NCI-H2029 treated with DMSO at 0.1 percent for 48 hours (cell line): ENCODE measurements at regions not wholly inside any gene's neighbourhood (a gene's known extent, or its start where the extent isn't known, plus 50 kb on each side); places are given as distances from the start of the nearest gene placed in this dataset.

Source experiments
- DNase-seq: peaks from one replicate; lab custom pipeline; 2025; lab: John Stamatoyannopoulos, UW

- DNase-seq = no peak
Observed at GRCh38 chr3:59580996-59581395, 531.2 kb upstream of the CFAP20DC start.

- DNase-seq = no peak
Observed at GRCh38 chr3:59580499-59580898, 530.7 kb upstream of the CFAP20DC start.

GRCh38 chr3:59578129-59578528 is 528.3 kb upstream of the CFAP20DC start:
- no peak for DNase-seq

GRCh38 chr3:59576606-59577005 is 526.8 kb upstream of the CFAP20DC start:
- DNase-seq = no peak

GRCh38 chr3:59575113-59576001 is 525.5 kb upstream of the CFAP20DC start:
- peak; percentile 89 for DNase-seq

GRCh38 chr3:59573911-59574310 is 524.1 kb upstream of the CFAP20DC start:
- DNase-seq = no peak

GRCh38 chr3:59572106-59572505 is 522.3 kb upstream of the CFAP20DC start:
- no peak for DNase-seq

- DNase-seq = no peak
Observed at GRCh38 chr3:59570806-59571205, 521.0 kb upstream of the CFAP20DC start.

- DNase-seq = no peak
Observed at GRCh38 chr3:59567661-59568060, 517.8 kb upstream of the CFAP20DC start.

- DNase-seq = no peak
Observed at GRCh38 chr3:59566481-59566975, 516.7 kb upstream of the CFAP20DC start.

- no peak for DNase-seq
Observed at GRCh38 chr3:59565125-59565524, 515.3 kb upstream of the CFAP20DC start.

- DNase-seq = no peak
Observed at GRCh38 chr3:59563966-59564365, 514.1 kb upstream of the CFAP20DC start.

- no peak for DNase-seq
Observed at GRCh38 chr3:59563072-59563605, 513.3 kb upstream of the CFAP20DC start.

- DNase-seq = no peak
Observed at GRCh38 chr3:59559721-59560435, 510.1 kb upstream of the CFAP20DC start.

- DNase-seq = peak; percentile 29
Observed at GRCh38 chr3:59558906-59559720, 509.3 kb upstream of the CFAP20DC start.

GRCh38 chr3:59555593-59556315 is 505.9 kb upstream of the CFAP20DC start:
- no peak for DNase-seq

GRCh38 chr3:59553076-59553475 is 503.3 kb upstream of the CFAP20DC start:
- DNase-seq = no peak

GRCh38 chr3:59551834-59552233 is 502.0 kb upstream of the CFAP20DC start:
- DNase-seq = no peak

- no peak for DNase-seq
Observed at GRCh38 chr3:59549962-59550361, 500.1 kb upstream of the CFAP20DC start.

- no peak for DNase-seq
Observed at GRCh38 chr3:59547874-59548273, 498.0 kb upstream of the CFAP20DC start.

- no peak for DNase-seq
Observed at GRCh38 chr3:59546522-59546921, 496.7 kb upstream of the CFAP20DC start.
